ENCODE measurements at regions not wholly inside any gene's neighbourhood (a gene's known extent, or its start where the extent isn't known, plus 50 kb on each side); places are given as distances from the start of the nearest gene placed in this dataset.

DNA sequence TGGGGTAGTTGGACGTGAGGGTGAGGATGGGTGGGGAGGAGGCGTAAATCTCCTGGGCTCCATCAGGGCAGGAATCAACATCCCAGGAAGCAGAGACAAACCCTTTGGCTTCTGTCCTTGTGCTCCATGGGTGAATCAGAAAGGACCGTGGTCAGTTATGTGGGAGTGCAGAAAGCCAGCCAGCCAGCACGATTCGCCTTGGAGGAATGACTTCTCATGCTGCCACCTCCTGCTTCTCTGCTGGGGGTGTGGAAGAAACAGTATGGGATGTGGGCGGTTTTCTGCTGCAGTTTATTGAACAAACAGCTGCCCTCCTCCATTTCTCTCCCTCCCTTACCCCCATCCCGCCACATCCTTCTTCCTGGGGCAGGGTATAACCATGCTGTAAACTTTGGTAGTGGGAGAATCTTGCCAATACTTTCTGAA is 214.5 kb downstream of the SOX4 start:
- H3K9me3 ChIP-seq, result no peaks in the 10 kb centered on the region
- H3K27ac ChIP-seq, result peak overlapping the region; percentile 40 to 81
- H3K4me3 ChIP-seq, result no peak overlapping the region
- no peaks in the 10 kb centered on the region for H3K4me1 ChIP-seq
- TF ChIP-seq, protein P1, sequence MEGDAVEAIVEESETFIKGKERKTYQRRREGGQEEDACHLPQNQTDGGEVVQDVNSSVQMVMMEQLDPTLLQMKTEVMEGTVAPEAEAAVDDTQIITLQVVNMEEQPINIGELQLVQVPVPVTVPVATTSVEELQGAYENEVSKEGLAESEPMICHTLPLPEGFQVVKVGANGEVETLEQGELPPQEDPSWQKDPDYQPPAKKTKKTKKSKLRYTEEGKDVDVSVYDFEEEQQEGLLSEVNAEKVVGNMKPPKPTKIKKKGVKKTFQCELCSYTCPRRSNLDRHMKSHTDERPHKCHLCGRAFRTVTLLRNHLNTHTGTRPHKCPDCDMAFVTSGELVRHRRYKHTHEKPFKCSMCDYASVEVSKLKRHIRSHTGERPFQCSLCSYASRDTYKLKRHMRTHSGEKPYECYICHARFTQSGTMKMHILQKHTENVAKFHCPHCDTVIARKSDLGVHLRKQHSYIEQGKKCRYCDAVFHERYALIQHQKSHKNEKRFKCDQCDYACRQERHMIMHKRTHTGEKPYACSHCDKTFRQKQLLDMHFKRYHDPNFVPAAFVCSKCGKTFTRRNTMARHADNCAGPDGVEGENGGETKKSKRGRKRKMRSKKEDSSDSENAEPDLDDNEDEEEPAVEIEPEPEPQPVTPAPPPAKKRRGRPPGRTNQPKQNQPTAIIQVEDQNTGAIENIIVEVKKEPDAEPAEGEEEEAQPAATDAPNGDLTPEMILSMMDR (IDR thresholded peaks at IDR 0.05), result no peak
- TF ChIP-seq POLR2A (IDR thresholded peaks at IDR 0.05) (no peak), POLR2AphosphoS5 (IDR thresholded peaks at IDR 0.05) (no peak)
- intact Hi-C loops (cut with DNase I; ENCODE audit: low total_unique reads), result no loop called here
- H3K27me3 ChIP-seq, result no peaks in the 10 kb centered on the region
- peak in 1 of 2 donors; percentile 23 for DNase-seq (ENCODE audit: low spot score in 2 of 2)
- no peaks in the 10 kb centered on the region for H3K36me3 ChIP-seq

DNA sequence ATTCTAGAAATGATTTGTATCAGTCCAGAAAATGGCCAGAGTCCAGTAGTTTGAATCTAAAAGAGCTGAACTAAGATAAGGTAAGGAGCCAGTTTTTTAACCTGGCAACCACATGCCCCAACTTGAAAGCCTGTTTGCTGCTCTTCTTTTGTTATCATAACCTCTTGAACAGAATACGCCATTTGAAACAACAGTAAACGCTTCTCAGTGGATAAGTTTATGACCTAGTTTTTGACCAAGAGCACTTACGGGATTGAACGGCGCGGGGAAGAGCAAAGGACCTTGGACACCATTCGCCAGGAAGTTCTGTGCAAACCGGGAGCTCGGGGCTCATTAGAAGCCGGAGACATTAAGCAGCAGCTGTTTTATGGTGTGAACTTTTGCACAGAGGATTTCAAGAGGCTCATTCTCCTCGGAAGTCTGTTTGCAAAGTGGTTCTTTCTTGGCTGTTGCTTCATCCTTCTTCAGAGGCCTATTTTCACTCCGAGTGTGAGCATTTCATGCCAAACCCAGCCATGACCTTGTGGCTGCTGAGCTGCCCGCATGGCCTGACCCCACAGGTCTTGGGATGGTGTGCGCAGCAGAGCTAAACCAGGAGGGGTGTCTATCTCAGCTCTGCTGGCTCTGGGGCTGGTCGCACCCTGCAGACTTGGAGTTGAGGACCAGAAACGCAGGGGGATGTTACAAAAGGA is 215.1 kb downstream of the SOX4 start:
- intact Hi-C loops (cut with DNase I; ENCODE audit: low total_unique reads), result no loop called here
- no peak for TF ChIP-seq POLR2A (IDR thresholded peaks at IDR 0.05)
- TF ChIP-seq, protein P1 (IDR thresholded peaks at IDR 0.05), result no peak
- TF ChIP-seq POLR2AphosphoS5 (IDR thresholded peaks at IDR 0.05), result no peak
- Histone ChIP-seq H3K27me3 (no peaks in the 10 kb centered on the region), H3K4me1 (no peaks in the 10 kb centered on the region), H3K4me3 (peak overlapping the region in 1 of 3 donors; percentile 30), H3K36me3 (no peaks in the 10 kb centered on the region), H3K9me3 (no peaks in the 10 kb centered on the region), H3K27ac (peak overlapping the region; percentile 40 to 81)
- no peak for DNase-seq (ENCODE audit: low spot score in 2 of 2)

DNA sequence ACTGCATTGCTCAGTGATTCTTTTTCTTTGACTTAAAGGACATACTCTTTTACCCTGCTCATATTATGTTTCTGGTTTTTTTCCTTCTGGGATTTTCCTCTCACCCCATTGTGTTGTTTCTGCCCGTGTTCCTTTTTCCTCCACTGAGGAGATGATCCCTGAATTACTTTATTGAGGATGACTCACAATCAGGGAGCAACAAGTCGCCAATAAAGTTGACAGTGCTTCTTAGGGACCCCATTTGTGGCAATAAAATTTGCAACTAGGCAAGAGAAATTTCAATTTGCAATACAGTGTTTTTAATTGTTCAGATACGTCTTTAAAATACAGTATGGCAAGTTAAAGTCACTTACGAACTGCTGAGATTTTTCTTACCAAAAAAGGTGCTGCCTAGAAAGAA is 217.9 kb downstream of the SOX4 start:
- Histone ChIP-seq H3K9me3 (no peaks in the 10 kb centered on the region), H3K36me3 (no peaks in the 10 kb centered on the region), H3K4me1 (no peaks in the 10 kb centered on the region), H3K4me3 (no peak overlapping the region), H3K27me3 (no peaks in the 10 kb centered on the region), H3K27ac (no peak overlapping the region)
- no peak for DNase-seq (ENCODE audit: low spot score in 2 of 2)
- TF ChIP-seq, protein P1 (IDR thresholded peaks at IDR 0.05), result no peak
- TF ChIP-seq POLR2A (IDR thresholded peaks at IDR 0.05), result no peak
- TF ChIP-seq POLR2AphosphoS5 (IDR thresholded peaks at IDR 0.05), result no peak
- intact Hi-C loops (cut with DNase I; ENCODE audit: low total_unique reads), result no loop called here

DNA sequence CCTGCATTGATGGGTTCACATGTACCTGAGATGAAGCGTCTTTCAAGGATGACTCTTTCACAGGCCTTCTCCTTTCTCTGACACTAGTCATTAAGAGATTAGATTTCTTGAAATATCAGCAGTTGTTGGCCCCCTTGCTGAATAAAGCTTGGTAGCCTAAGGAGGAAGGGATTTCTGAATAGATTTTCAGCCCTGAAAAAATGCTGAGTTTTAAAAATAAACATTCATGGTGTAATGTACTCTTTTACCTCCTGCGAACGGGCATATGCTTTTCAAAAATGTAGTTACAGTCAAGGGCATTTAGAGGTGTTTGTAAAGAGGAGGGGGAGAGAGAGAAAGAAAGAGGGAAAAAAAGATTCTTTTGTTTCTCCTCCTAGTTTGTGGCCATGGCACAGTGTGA is 222.7 kb downstream of the SOX4 start:
- Histone ChIP-seq H3K36me3 (no peaks in the 10 kb centered on the region), H3K27me3 (no peaks in the 10 kb centered on the region), H3K4me3 (no peak overlapping the region), H3K9me3 (no peaks in the 10 kb centered on the region), H3K4me1 (no peaks in the 10 kb centered on the region), H3K27ac (no peak overlapping the region)
- TF ChIP-seq POLR2A (IDR thresholded peaks at IDR 0.05) (no peak), POLR2AphosphoS5 (IDR thresholded peaks at IDR 0.05) (no peak)
- TF ChIP-seq, protein P1 (IDR thresholded peaks at IDR 0.05), result no peak
- intact Hi-C loops (cut with DNase I; ENCODE audit: low total_unique reads), result no loop called here
- no peak for DNase-seq (ENCODE audit: low spot score in 2 of 2)

DNA sequence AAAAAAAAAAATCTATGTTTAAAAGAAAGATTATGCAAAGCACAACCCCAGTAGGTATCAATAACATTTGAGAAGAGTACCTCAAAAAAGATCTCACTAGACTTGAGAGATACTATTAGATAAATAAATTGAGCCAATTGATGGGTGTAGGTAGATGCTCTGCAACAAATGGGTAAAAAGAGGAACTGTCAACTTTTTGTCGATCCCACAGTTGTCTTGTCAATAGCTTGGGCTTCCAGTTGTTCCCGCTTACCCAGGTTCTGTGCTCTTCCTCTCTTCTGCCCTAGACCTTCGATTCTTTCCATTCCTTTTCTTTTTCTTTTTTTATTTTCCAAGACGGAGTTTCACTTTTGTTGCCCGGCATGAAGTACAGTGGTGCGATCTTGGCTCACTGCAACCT is 226.9 kb downstream of the SOX4 start:
- Histone ChIP-seq H3K4me1 (no peaks in the 10 kb centered on the region), H3K9me3 (no peaks in the 10 kb centered on the region), H3K36me3 (no peaks in the 10 kb centered on the region), H3K4me3 (no peak overlapping the region), H3K27ac (no peak overlapping the region), H3K27me3 (no peaks in the 10 kb centered on the region)
- intact Hi-C loops (cut with DNase I; ENCODE audit: low total_unique reads), result no loop called here
- TF ChIP-seq POLR2A (IDR thresholded peaks at IDR 0.05) (no peak), POLR2AphosphoS5 (IDR thresholded peaks at IDR 0.05) (no peak)
- no peak for DNase-seq (ENCODE audit: low spot score in 2 of 2)

Data from breast epithelium (tissue), 4 donors.